ENCODE measurements at regions not wholly inside any gene's neighbourhood (a gene's known extent, or its start where the extent isn't known, plus 50 kb on each side); places are given as distances from the start of the nearest gene placed in this dataset.
"Not testable (repeated sequence)": the region's sequence is repeated elsewhere in the genome, so short reads cannot be mapped to it uniquely, and the experiment has no call there.

DNA sequence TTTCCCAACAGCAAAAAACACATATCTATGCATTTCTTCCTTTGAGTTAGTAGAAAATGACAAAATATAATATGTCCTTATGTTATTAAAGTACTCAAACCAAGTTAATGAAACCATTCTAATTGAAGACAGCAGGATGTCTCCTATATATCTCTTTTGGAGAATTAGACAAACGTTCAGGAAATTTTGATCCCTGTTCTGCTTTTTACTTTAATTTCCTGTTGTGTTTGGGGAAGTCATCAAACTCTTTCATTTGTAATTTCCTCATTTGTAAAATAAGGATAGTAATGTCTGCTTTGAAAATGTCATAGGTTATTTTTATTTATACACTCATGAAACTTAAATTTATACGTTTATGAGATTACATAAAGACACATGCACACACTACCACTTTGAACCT, 281.8 kb upstream of the ANO5 start:
- DNase-seq (ENCODE audit: low spot score in 2 of 2) (no peak), FAIRE-seq (no peak)

DNA sequence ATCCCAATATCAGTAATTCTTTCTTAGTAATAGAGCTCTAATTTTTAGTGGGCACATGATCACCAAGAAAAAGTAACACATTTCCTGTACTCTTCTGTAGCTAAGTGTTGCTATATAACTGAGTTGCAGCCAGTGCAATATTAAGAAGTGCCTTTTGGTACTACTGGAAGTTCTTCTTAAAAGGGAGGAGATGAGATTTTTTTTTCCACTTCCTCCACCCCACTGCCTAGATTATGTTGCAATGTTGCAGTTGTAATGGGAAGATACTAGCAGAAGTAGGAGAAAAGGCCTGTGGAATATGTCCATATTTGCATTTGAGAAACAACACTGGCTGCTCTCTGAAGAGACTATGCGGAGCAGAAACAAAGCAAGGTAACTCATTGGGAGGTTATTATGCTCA, 280.6 kb upstream of the ANO5 start:
- DNase-seq (ENCODE audit: low spot score in 2 of 2): no peak
- no peak for FAIRE-seq

DNA sequence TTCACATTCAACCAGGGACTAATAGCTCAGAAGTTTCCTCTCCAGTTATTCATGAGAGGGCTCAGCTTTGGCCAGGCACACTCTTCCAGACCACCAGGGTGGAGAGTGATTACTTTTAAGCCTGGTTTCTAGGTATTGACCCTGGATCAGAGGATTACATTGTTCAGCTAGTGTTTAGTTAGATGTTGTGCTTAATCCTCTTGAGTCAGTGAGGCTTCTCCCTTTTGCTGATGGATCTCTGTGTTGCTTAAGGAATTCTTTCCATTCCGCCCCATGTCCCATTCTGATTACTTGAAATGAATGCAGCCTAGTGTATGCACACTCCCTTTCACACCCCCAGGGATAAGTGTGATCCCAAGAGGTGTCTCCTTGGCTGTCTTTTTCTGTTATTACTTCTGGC, 271.7 kb upstream of the ANO5 start:
- FAIRE-seq: no peak
- DNase-seq (ENCODE audit: low spot score in 2 of 2): no peak

DNA sequence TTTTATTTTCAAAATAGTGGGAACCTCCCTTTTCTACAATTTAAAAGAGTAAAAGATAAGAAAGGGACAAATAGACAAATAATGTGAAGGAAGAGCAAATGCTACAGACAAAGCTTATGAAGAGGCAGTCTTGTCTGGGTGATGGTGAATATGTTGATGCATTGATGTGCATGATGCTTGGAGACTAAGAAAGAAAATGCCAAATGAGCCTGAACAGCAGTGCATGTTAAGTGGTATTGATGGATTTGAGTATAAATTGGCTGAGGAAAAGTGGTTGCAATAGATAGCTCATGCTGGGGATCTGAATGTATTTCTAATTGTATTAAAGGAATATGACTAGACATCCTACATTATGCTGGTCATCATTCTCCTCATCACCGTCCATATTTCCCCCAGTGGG, 268.6 kb upstream of the ANO5 start:
- no peak for FAIRE-seq
- DNase-seq (ENCODE audit: low spot score in 2 of 2): no peak

DNA sequence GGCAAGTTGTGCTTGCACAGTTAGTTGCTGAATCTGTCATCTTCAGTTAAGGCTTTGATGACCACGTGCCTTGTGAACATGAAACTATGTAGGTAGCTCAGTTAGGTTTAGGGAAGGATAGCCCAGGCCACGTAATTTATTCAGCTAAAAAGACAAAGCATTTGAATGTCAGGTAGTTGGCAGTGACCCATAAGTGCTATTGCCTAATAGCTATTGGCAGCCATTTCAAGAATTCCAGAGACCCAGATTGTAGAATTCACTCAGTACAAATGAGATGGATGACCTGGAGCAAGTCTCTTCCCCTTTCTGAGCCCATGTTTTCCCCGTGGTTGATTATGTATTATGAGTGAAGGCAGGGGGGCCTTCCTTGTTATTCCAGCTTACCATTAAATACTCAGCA, 265.3 kb upstream of the ANO5 start:
- DNase-seq (ENCODE audit: low spot score in 2 of 2): no peak

DNA sequence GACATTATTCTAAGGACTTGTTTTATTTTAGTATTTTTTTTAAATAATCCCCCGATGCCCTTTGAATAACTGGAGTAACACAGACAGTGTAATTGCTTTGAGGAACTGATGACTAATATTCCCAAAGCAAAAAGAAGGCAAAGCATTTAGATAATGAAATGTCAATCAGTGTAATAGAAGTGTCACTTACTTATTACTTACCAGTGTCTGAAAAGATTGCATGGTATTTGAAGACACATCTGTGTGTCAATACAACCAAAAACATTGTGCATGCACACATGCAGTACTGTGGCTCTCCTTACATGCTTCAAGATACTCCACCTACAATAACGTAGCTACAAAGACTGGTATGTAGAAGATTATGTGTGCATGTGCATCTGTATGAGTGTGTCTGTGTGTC, 264.0 kb upstream of the ANO5 start:
- FAIRE-seq (no peak), DNase-seq (ENCODE audit: low spot score in 2 of 2) (no peak)

More for the DNA sequence above, 265.3 kb upstream of the ANO5 start:
- no peak for FAIRE-seq

DNA sequence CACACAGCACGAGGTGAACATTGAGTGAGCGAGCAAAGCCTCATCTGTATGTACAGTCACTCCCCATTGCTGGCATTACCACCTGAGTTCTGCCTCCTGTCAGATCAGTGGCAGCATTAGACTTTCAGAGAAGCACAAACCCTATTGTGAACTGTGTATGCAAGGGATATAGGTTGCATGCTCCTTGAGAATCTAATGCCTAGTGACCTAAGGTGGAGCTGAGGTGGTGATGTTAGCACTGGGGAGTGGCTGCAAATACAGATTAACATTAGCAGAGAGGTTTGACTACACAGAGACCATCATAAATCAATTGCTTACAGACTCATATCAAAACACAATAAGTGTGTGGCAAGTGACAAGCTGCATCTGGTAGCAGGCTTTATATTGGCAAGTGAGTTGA, 262.5 kb upstream of the ANO5 start:
- DNase-seq (ENCODE audit: low spot score in 2 of 2) (no peak), FAIRE-seq (no peak)

DNA sequence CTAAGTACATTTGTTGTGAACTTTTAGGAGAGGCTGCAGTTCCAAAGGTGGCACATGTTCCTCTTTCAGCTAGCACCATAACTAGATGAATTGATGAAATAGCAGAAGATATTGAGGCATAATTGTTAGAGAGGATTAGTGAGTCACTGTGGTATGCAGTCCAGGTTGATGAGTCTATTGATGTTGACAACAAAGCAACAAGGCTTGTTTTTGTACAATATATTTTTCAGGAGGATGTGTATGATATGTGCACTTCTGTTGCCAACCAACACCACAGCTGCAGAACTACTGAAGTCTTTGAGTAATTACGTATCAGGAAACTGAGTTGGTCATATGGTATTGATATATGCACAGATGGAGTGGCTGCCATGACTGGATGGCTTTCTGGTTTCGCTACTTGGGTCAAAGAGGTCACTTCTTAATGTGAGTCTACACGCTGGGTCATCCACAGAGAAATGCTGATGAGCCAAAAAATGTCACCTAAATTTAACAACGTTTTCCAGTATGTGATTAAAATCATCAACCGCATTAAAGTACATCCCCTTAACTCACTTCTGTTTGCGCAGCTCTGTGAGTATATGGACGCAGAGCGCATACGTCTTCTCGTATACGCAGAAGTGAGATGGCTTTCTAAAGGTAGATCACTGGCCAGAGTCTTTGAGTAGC, 261.3 kb upstream of the ANO5 start:
- no peak for FAIRE-seq
- DNase-seq (ENCODE audit: low spot score in 2 of 2): no peak

DNA sequence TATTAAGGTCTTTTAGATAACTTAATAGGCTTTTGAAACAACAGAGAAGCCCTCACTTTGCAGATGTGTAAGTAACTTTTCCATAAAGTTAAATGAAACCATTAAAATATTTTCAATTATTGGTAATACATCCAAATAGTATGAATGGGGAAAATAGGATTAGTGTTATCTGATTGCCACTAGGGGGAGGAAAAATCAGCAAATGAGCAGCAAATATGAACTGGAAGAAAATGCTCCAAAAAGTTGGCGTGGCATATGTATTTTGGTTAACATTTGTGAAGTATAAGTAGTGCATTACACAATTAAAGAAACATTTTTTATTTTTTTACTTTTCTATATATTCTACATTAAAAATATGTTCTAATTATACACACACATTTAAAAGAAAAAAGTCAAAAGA, 259.8 kb upstream of the ANO5 start:
- no peak for DNase-seq (ENCODE audit: low spot score in 2 of 2)

DNA sequence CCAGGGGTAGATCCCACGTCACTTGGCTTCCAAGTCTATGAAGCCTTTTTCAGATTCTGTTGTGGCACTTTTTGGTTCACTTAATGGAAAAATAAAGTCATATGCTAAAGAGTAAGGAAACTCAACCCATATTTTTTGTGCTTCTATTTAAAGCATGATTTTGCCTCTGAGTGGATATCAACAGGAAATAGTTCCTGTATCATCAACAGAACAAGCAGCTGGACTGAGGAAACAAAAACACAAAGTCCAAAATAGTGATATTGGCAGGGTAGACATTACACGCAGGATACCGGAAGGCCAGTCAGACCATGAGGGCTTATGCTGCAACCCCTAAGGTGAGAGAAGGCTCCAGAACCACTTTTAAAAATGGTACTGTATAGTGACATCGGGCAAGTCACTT, 248.3 kb upstream of the ANO5 start:
- no peak for DNase-seq (ENCODE audit: low spot score in 2 of 2)
- no peak for FAIRE-seq

More for the DNA sequence above, 259.8 kb upstream of the ANO5 start:
- no peak for FAIRE-seq

DNA sequence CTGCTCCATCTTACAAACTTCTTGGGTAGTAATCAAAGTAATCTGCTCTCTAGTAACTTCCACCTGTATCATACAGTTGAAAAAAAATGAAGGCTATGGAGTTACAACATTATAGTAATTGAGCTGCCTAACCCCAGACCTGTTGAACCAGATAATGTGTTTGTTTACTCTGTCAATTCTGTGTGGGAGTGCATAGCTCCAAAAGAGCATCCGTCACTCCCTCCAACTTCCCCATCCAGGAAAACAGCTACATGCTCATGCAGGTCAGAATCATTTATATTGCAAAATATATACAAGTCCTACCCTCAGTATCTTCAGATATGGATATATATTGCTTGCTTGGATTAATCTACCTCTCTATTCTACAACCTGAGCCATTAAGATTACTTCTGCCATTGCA, 244.0 kb upstream of the ANO5 start:
- DNase-seq (ENCODE audit: low spot score in 2 of 2): no peak

DNA sequence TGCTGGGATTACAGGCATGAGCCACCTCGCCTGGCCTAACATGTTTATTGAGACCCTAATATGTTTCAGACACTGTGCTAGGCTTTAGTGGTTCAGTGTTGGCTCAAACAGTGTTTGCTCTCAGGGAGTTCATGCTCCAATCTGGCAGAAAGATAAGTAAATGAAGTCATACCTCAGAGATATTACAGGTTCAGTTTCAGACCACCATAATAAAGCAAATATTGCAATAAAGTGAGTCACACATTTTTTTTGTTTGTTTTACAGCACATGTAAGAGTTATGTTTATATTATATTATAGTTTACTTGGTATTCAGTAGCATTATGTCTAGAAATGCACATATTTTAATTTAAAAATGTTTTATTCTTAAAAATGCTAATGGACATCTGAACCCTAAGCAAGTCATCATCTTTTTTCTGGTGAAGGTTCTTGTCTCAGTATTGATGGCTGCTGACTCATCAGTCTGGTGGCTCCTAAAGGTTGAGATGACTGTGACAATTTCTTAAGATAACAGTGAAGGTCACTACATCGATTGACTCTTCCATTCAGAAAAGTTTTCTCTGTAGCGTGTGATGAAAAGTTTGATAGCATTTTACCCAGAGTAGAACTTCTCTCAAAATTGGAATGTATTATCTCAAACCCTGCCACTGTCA, 243.0 kb upstream of the ANO5 start:
- FAIRE-seq (no peak), DNase-seq (ENCODE audit: low spot score in 2 of 2) (no peak)

More for the DNA sequence above, 244.0 kb upstream of the ANO5 start:
- no peak for FAIRE-seq

DNA sequence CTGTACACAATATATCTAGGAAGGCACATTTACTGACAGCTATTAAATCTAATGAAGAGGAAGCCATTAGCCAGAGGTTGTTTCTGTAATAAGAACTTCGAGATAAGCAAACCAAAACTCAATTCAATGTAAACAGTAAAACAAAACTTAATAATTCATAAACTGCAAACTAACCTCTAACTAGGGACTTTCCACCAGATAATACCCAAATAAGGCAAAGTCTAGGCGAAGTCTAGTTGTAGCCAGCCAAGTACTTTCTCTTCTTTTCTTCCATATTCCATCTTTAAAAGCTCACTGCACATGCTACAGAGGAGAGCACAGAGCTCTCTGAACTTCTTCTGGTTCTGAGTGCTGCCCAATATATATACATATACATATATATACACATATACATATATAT, 229.9 kb upstream of the ANO5 start:
- no peak for DNase-seq (ENCODE audit: low spot score in 2 of 2)
- FAIRE-seq: no peak

DNA sequence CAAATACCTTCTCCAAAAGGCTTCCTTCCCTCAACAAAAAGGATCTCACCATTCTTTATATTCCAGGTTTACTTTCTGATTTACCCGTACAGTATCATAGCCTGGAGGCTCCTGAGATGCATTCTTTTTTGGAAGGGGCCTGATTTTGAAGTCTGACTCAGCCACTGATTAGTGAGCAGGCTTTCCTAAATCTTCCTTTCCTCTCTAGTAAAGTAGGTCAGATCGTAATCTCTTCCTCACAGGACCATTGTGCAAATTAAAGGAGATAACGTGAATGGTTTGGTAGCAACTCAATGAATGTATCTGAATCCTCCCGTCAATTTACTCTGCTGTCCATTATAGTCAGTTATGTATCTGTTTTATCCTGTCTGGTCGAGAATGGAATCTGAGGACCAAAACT, 227.7 kb upstream of the ANO5 start:
- FAIRE-seq: no peak
- no peak for DNase-seq (ENCODE audit: low spot score in 2 of 2)

DNA sequence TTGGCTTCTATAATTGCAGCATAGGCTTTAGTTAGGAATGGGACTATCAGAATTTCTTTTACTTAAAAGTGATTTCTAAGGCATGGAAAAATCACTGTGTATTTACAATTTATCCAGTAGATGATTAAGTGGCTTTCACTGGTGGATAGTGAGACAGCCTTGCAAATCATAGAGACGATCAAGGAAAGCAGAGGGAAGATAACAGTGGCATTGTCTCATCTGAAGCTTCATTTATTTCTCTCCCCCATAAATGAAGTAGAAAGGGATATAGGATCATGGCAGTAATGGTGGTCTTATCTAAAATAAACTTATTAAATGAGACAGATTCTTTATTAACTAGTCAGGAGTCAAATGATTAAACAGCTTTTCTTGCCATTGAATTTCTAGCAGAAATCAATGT, 224.2 kb upstream of the ANO5 start:
- no peak for FAIRE-seq

DNA sequence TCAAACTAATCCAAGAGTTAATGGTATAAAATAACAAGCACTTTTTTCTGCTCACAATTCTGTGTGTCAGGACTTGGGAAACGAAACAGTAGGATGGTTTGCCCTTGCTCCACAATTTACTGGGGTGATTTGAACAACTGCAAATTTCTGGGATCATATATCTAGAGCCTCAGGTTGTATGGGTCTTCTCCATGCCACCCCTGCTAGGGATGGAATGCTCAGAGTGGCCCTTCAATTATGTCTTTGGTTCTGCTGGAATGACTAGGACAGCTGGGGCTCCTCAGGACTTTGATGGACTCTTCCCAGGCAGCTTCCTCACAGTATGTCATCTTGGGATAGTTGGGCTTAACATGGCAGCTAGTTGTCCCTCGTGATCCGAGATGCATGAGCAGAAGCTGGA, 223.0 kb upstream of the ANO5 start:
- FAIRE-seq: no peak
- no peak for DNase-seq (ENCODE audit: low spot score in 2 of 2)

More for the DNA sequence above, 224.2 kb upstream of the ANO5 start:
- no peak for DNase-seq (ENCODE audit: low spot score in 2 of 2)

DNA sequence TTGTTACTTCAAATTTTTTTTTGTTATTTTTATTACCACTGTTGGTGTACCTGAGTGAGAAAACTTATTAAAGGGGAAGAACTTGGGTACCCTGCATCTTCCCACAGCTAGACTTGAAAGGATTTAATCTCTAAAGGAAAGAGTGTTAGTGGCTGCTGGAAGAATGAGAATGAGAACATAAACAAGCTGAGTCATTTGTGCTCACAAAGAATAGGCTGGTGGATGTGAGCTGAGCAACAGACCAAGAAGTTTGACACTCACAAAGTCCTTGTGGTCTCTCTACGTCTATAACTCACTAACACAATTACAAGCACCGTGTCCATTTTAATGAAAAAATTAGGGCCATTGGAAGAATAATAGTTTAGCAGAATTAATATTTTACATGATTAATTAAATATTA, 217.6 kb upstream of the ANO5 start:
- no peak for FAIRE-seq

DNA sequence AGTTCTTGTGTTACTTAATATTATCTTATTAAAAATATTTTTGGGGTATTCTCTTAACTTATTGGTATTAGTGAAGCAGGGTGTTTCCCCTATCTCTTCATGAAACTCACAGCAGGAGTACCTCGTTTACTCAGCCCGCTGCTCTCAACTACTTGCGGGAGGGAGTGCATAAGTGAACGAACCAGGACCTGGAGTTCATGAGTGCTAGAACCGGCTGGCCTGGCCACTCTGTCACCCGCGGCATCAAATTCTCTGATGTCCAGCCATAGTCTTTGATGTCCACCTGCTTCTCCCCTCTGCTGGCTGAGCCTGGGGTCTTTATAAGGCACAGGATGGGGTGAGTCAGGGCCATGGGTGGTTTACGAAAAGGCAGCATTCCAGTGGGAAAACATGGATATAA, 216.7 kb upstream of the ANO5 start:
- DNase-seq (ENCODE audit: low spot score in 2 of 2) (no peak), FAIRE-seq (no peak)

More for the DNA sequence above, 217.6 kb upstream of the ANO5 start:
- no peak for DNase-seq (ENCODE audit: low spot score in 2 of 2)

DNA sequence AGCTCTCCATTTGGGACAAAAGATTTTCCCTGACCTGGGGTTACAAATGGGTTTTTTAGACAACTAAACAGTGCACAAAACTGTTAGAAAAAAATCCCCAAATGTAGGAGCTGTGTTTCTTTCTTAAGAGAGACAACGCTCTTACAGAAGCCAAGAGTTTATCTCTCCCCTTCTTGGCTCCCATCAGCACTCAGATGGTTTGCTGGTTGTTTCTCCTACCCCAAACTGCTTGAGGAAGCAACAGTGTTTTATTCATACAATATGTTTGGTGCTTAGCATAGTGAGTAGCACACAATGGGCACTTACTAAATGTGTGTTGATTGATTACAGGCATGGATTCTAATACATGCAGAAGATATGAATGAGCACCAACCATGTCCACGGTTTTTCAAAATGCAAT, 209.5 kb upstream of the ANO5 start:
- no peak for DNase-seq (ENCODE audit: low spot score in 2 of 2)
- FAIRE-seq: no peak

DNA sequence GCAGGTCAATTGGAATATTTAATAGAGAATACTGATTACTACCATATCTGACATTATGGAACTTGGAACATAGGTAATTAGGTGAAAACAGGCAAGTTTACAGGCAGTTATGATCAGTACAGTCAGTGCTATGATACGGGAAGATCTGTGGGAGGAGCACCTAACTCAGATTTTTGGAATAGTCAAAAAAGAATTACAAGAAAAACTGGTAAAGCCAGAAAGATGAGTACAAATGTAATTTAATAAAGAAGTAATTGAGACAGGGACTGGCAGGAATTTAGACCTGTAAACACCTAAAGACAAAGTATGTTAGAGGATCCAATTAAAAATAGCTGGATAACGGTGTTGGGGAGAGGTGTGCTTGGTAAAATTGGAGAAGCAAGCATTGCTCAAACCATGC, 206.5 kb upstream of the ANO5 start:
- no peak for FAIRE-seq

DNA sequence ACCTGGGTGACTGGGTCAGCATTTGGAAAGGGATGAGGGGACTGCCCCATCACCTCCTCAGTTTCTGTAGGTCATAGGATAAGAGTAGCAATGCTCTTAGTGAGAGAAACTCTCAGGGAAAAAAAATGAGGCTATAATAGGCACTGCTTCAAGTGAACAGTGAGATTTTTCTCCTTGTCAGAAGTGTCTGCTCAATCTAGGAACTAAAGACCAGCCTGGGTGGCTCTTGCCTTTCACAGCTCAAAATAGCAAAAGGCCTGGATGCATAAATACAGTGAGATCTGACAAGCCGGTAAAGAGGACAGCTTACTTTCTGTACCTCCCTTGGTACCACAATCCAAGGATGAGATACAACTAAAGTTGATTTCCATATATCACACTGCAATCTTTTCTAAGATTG, 205.6 kb upstream of the ANO5 start:
- DNase-seq (ENCODE audit: low spot score in 2 of 2) (no peak), FAIRE-seq (no peak)

More for the DNA sequence above, 206.5 kb upstream of the ANO5 start:
- no peak for DNase-seq (ENCODE audit: low spot score in 2 of 2)

DNA sequence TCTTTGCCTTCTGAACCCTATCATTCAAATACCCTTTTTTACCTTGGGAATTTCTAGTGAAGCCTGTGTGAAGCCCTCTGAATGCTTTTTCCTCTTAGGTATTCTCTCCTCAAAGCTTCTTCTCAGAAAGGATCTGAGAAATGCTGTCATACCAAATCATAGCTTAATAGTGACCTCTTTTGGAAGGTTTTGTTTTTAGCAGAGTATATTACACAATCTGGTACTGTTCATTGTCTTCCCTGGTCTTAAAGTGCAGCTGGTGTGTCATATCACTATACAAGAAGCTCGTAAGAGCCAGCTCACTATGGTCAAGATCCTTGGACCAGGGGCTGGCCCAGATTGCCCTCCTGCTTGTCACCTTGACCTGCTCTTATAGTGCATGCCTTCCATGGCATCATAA, 204.4 kb upstream of the ANO5 start:
- no peak for DNase-seq (ENCODE audit: low spot score in 2 of 2)
- FAIRE-seq: no peak

DNA sequence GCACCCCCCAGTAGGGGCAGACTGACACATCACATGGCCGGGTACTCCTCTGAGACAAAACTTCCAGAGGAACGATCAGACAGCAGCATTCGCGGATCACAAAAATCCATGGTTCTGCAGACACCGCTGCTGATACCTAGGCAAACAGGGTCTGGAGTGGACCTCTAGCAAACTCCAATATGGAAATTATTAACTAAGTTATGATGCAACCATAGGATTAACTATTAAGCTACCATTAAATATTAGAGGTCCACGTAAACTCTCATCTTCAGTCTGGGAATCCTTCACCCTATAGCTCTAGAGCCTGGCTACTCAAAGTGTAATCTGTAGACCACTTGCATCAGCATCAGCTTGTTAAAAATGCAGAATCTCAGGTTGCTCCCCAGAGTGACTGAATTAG, 191.1 kb upstream of the ANO5 start:
- not testable (repeated sequence) for FAIRE-seq; DNase-seq (ENCODE audit: low spot score in 2 of 2)
